Liver (tissue), 8 donors: ENCODE measurements at regions not wholly inside any gene's neighbourhood (a gene's known extent, or its start where the extent isn't known, plus 50 kb on each side); places are given as distances from the start of the nearest gene placed in this dataset.

ENCODE experiments used
- DNase-seq: peaks from one replicate; pipeline ENCODE4 v3.0.0-alpha.2; 2017; ENCODE audit warnings: low spot score
- H3K27ac ChIP-seq, 2 donors: one replicate each; pipeline ENCODE4 v1.7.0; 2013; ENCODE audit warnings: inconsistent platforms in 2 of 2, low read length in 2 of 2, control low read depth in 1 of 2, low read depth in 1 of 2, mild to moderate bottlenecking in 1 of 2
- H3K27me3 ChIP-seq, 4 donors: one replicate each; pipeline versions ENCODE4 v1.6.1 to v1.7.0; 2013; ENCODE audit warnings: low read length in 3 of 4, inconsistent platforms in 1 of 4, mild to moderate bottlenecking in 1 of 4, moderate library complexity in 1 of 4; ENCODE audit not compliant: control insufficient read depth in 4 of 4, insufficient read depth in 4 of 4
- H3K36me3 ChIP-seq, 4 donors: one replicate each; pipeline versions ENCODE4 v1.6.1 to v1.7.0; 2013; ENCODE audit warnings: low read length in 3 of 4, mild to moderate bottlenecking in 3 of 4, low read depth in 1 of 4, moderate library complexity in 1 of 4; ENCODE audit not compliant: control insufficient read depth in 4 of 4, insufficient read depth in 3 of 4
- H3K4me1 ChIP-seq, 4 donors: one replicate each; pipeline versions ENCODE4 v1.6.1 to v1.7.0; 2013; ENCODE audit warnings: low read length in 3 of 4, mild to moderate bottlenecking in 3 of 4, moderate library complexity in 1 of 4; ENCODE audit not compliant: control insufficient read depth in 4 of 4, insufficient read depth in 4 of 4
- H3K4me3 ChIP-seq, 3 donors: one replicate each; pipeline versions ENCODE4 v1.6.1 to v1.7.0; 2013; ENCODE audit warnings: low read length in 3 of 3, control low read depth in 1 of 3, low read depth in 1 of 3, mild to moderate bottlenecking in 1 of 3
- H3K9ac ChIP-seq, 2 donors: one replicate each; pipeline ENCODE4 v1.7.0; 2013; ENCODE audit warnings: low read length in 2 of 2, mild to moderate bottlenecking in 2 of 2, moderate library complexity in 2 of 2, control low read depth in 1 of 2, low read depth in 1 of 2
- H3K9me3 ChIP-seq, 4 donors: one replicate each; pipeline versions ENCODE4 v1.6.1 to v1.7.0; 2013; ENCODE audit warnings: low read length in 3 of 4; ENCODE audit not compliant: control insufficient read depth in 4 of 4
- CTCF ChIP-seq: fragments of 150-350 bp; IDR thresholded peaks from 2 replicates; pipeline ENCODE4 v1.5.1; 2017; ENCODE audit warnings: improper control_type of control experiment, low read depth, low read length; ENCODE audit not compliant: missing input control
- FOXA1 ChIP-seq: IDR thresholded peaks from 2 replicates; pipeline ENCODE4 v1.6.1; 2016; ENCODE audit warnings: antibody characterized with exemption
- GABPA ChIP-seq, 2 donors: IDR thresholded peaks in 1 of 2; conservative IDR thresholded peaks in 1 of 2; 2 replicates each; pipeline ENCODE4 v1.6.1; 2016; ENCODE audit warnings: antibody characterized with exemption in 2 of 2, mild to moderate bottlenecking in 1 of 2, moderate library complexity in 1 of 2
- HNF4G ChIP-seq: IDR thresholded peaks from 2 replicates; pipeline ENCODE4 v1.6.1; 2016; ENCODE audit warnings: antibody characterized with exemption
- JUND ChIP-seq, 2 donors: IDR thresholded peaks; 2 replicates each; pipeline ENCODE4 v1.6.1; 2016; ENCODE audit warnings: antibody characterized with exemption in 2 of 2
- NR2F2 ChIP-seq: IDR thresholded peaks from 2 replicates; pipeline ENCODE4 v1.6.1; 2016; ENCODE audit warnings: antibody characterized with exemption
- RAD21 ChIP-seq, 2 donors: IDR thresholded peaks; 2 replicates each; pipeline ENCODE4 v1.6.1; 2016; ENCODE audit warnings: antibody characterized with exemption in 2 of 2, mild to moderate bottlenecking in 2 of 2
- REST ChIP-seq: IDR thresholded peaks from 2 replicates; pipeline ENCODE4 v1.6.1; 2016; ENCODE audit warnings: antibody characterized with exemption, mild to moderate bottlenecking
- RXRA ChIP-seq, 2 donors: IDR thresholded peaks; 2 replicates each; pipeline ENCODE4 v1.6.1; 2017 to 2018; ENCODE audit warnings: antibody characterized with exemption in 2 of 2, mild to moderate bottlenecking in 1 of 2
- SP1 ChIP-seq: IDR thresholded peaks from 2 replicates; pipeline ENCODE4 v1.6.1; 2018; ENCODE audit warnings: antibody characterized with exemption, mild to moderate bottlenecking
- TAF1 ChIP-seq: conservative IDR thresholded peaks from 2 replicates; pipeline ENCODE4 v1.6.1; 2016; ENCODE audit warnings: antibody characterized with exemption, mild to moderate bottlenecking
- YY1 ChIP-seq: IDR thresholded peaks from 2 replicates; pipeline ENCODE4 v1.6.1; 2016; ENCODE audit warnings: antibody characterized with exemption, mild to moderate bottlenecking
- ZBTB33 ChIP-seq: IDR thresholded peaks from 2 replicates; pipeline ENCODE4 v1.6.1; 2016; ENCODE audit warnings: antibody characterized with exemption
- WGBS: extraction: QIAGEN DNeasy Blood & Tissue Kit; methylation state at CpG from one replicate; pipeline ENCODE4 v1.1.7; 2013; 5-methylcytosine and 5-hydroxymethylcytosine counted together
- TF ChIP-seq, protein P1 (sequence below): IDR thresholded peaks from 2 replicates; pipeline ENCODE4 v1.6.1; 2016; ENCODE audit warnings: antibody characterized with exemption
- TF ChIP-seq, protein P2 (sequence below): IDR thresholded peaks from 2 replicates; pipeline ENCODE4 v1.6.1; 2016; ENCODE audit warnings: antibody characterized with exemption
- donor health status: healthy.
- donor health status: healthy.
- donor health status: healthy.
- donor health status: healthy.
- donor health status: healthy.

DNA sequence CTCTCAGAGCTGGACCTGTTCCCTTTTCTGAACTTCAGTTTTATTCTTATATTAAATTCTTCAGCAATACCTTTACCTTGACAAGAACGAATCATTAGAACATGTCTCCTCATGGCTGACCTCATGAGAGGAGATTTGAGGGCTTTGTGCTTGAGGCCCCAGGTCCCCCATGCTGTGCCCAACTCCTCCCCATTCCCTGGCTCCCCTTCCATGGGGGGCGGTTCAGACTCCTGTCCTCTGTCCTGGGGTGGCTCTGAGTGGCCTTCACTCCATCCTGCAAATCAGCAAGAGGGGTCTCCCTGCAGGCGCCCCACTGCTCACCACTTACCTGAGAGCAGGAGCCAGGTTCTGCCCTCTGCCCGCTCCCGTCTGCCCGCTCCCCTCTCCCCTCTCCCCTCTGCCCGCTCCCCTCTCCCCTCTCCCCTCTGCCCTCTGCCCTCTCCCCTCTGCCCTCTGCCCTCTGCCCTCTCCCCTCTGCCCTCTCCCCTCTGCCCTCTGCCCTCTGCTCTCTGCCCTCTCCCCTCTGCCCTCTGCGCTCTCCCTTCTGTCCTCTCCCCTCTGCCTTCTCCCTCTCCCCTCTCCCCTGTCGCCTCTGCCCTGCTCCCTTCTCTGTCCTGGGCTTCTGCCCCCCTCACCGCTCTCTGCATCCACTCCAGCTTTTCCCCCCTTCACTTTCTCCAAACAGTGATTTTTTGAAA, 98.7 kb upstream of the ALKAL2 start:
- WGBS, result 76% methylated on average over 10 of the region's 10 CpGs
- H3K4me3 ChIP-seq, result no peak overlapping the region
- TF ChIP-seq RAD21 (IDR thresholded peaks at IDR 0.05), result no peak
- no peak for TF ChIP-seq YY1
- TF ChIP-seq REST, result no peak
- no peak for TF ChIP-seq FOXA1
- no peak for TF ChIP-seq SP1
- no peak for TF ChIP-seq HNF4G
- H3K27me3 ChIP-seq, result no peaks in the 10 kb centered on the region
- H3K9me3 ChIP-seq, result no peaks in the 10 kb centered on the region
- H3K4me1 ChIP-seq, result no peaks in the 10 kb centered on the region
- H3K36me3 ChIP-seq, result no peaks in the 10 kb centered on the region
- DNase-seq, result no peak
- no peak overlapping the region for H3K9ac ChIP-seq
- H3K27ac ChIP-seq, result no peak overlapping the region

- H3K4me1 ChIP-seq, result no peaks in the 10 kb centered on the region
- no peak for DNase-seq
- no peak overlapping the region for H3K9ac ChIP-seq
- no peaks in the 10 kb centered on the region for H3K27me3 ChIP-seq
- H3K36me3 ChIP-seq, result no peaks in the 10 kb centered on the region
- TF ChIP-seq RXRA (IDR thresholded peaks at IDR 0.05) (no peak), SP1 (no peak), YY1 (no peak), ZBTB33 (no peak), CTCF (no peak), HNF4G (no peak)
- no peaks in the 10 kb centered on the region for H3K9me3 ChIP-seq
- H3K4me3 ChIP-seq, result no peak overlapping the region
- 61% methylated on average over 6 of the region's 6 CpGs for WGBS
- H3K27ac ChIP-seq, result no peak overlapping the region
Observed at GRCh38 chr2:385785-386184, 97.9 kb upstream of the ALKAL2 start.

- WGBS, result 84% methylated on average over 9 of the region's 9 CpGs
- Histone ChIP-seq H3K9ac (no peak overlapping the region), H3K4me1 (no peaks in the 10 kb centered on the region), H3K4me3 (no peak overlapping the region), H3K9me3 (no peaks in the 10 kb centered on the region), H3K27ac (no peak overlapping the region), H3K36me3 (no peaks in the 10 kb centered on the region), H3K27me3 (no peaks in the 10 kb centered on the region)
- no peak for DNase-seq
- TF ChIP-seq FOXA1 (no peak), JUND (IDR thresholded peaks at IDR 0.05) (no peak), CTCF (no peak), RAD21 (IDR thresholded peaks at IDR 0.05) (no peak), HNF4G (no peak), NR2F2 (no peak), GABPA (IDR thresholded peaks at IDR 0.05 in 1 of 2, conservative IDR thresholded peaks at IDR 0.05 in 1 of 2) (no peak), TAF1 (no peak), ZBTB33 (no peak)
- TF ChIP-seq, protein P1, sequence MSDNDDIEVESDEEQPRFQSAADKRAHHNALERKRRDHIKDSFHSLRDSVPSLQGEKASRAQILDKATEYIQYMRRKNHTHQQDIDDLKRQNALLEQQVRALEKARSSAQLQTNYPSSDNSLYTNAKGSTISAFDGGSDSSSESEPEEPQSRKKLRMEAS, result no peak
- TF ChIP-seq, protein P2, sequence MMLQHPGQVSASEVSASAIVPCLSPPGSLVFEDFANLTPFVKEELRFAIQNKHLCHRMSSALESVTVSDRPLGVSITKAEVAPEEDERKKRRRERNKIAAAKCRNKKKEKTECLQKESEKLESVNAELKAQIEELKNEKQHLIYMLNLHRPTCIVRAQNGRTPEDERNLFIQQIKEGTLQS, result no peak
Observed at GRCh38 chr2:385061-385460, 97.2 kb upstream of the ALKAL2 start.
